H1 (cell line): ENCODE measurements at regions not wholly inside any gene's neighbourhood (a gene's known extent, or its start where the extent isn't known, plus 50 kb on each side); places are given as distances from the start of the nearest gene placed in this dataset.

Experiments used
- CHD1 ChIP-seq: IDR thresholded peaks from 2 replicates; pipeline ENCODE4 v1.6.1; 2012; ENCODE audit warnings: low read depth, low read length, improper control_type of control experiment
- CREB1 ChIP-seq: IDR thresholded peaks from 2 replicates; pipeline ENCODE4 v1.6.1; 2012; ENCODE audit warnings: inconsistent platforms
- KDM5A ChIP-seq: fragments of 200-600 bp; IDR thresholded peaks from 2 replicates; pipeline ENCODE4 v1.7.1; 2012; ENCODE audit warnings: mild to moderate bottlenecking, low read length, inconsistent platforms, mixed read lengths
- SAP30 ChIP-seq: fragments of 300-600 bp; sonication (generic); IDR thresholded peaks from 2 replicates; pipeline ENCODE4 v1.7.1; 2012; ENCODE audit warnings: low read length, moderate library complexity, mild to moderate bottlenecking, inconsistent platforms; ENCODE audit not compliant: insufficient read depth, insufficient replicate concordance

DNA sequence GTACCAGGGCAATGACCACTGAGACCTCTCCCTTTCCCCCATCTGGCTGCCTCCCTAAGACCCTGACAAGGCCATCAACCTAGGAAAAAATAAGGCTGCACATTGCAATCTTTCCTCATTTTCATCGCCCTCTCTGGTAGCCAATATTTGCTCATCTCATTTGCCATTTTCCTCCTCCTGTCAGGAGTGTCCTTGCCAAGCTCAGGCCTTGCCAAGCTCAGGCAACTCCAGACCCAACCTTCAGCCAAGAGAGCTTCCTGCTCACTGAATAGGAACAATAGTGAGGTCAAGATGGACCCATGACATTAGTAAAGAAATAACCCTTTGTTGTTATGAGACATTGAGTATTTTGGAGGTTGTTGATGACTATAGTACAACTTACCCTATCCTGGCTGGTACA is 380.3 kb downstream of the RSL24D1 start (continued):
- no peak for TF ChIP-seq CREB1
- no peak for TF ChIP-seq KDM5A
- no peak for TF ChIP-seq SAP30
- TF ChIP-seq CHD1 = no peak
